ENCODE measurements at regions not wholly inside any gene's neighbourhood (a gene's known extent, or its start where the extent isn't known, plus 50 kb on each side); places are given as distances from the start of the nearest gene placed in this dataset.

DNA sequence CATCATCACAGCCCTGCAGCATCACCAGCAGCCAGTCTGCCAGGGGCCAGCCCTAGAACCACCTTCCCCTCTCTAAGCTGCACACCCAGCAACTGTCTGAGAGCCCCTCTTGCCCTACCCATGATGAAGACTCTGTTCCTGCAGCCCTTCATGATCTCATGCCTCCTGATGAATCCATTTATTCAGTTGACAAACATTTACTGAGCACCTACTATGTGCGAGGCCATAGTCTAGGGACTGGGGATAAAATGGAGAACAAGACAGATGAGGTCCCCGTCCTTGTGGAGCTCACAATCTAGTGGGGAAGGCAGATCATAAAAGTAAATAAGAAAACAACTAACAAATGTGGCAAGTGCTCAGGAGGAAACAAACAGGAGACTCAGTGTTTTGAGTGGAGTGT is 96.3 kb downstream of the PCDH1 start:
- TF ChIP-seq POLR2A (IDR thresholded peaks at IDR 0.05; ENCODE audit: borderline replicate concordance, extremely low read depth, insufficient read depth, insufficient read length) (no peak), RAD21 (IDR thresholded peaks at IDR 0.05; ENCODE audit: low read depth) (no peak), POLR2AphosphoS5 (IDR thresholded peaks at IDR 0.05; ENCODE audit: low read depth, low read length) (no peak), ELF1 (IDR thresholded peaks at IDR 0.05; ENCODE audit: borderline replicate concordance, low read depth) (no peak), YY1 (IDR thresholded peaks at IDR 0.05; ENCODE audit: extremely low read depth, insufficient replicate concordance, low read depth, low read length) (no peak), TCF7L2 (IDR thresholded peaks at IDR 0.05; ENCODE audit: borderline replicate concordance, extremely low read depth, insufficient read depth, insufficient read length) (no peak), SRF (IDR thresholded peaks at IDR 0.05; ENCODE audit: low read depth) (no peak)
- TF ChIP-seq, protein P1, sequence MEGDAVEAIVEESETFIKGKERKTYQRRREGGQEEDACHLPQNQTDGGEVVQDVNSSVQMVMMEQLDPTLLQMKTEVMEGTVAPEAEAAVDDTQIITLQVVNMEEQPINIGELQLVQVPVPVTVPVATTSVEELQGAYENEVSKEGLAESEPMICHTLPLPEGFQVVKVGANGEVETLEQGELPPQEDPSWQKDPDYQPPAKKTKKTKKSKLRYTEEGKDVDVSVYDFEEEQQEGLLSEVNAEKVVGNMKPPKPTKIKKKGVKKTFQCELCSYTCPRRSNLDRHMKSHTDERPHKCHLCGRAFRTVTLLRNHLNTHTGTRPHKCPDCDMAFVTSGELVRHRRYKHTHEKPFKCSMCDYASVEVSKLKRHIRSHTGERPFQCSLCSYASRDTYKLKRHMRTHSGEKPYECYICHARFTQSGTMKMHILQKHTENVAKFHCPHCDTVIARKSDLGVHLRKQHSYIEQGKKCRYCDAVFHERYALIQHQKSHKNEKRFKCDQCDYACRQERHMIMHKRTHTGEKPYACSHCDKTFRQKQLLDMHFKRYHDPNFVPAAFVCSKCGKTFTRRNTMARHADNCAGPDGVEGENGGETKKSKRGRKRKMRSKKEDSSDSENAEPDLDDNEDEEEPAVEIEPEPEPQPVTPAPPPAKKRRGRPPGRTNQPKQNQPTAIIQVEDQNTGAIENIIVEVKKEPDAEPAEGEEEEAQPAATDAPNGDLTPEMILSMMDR (IDR thresholded peaks at IDR 0.05 in 2 of 3, conservative IDR thresholded peaks at IDR 0.05 in 1 of 3; ENCODE audit: borderline replicate concordance in 1 of 3, insufficient read depth in 1 of 3, low read depth in 2 of 3, low read length in 2 of 3) = no peak

Measured in HCT116 (cell line).